ENCODE measurements at regions not wholly inside any gene's neighbourhood (a gene's known extent, or its start where the extent isn't known, plus 50 kb on each side); places are given as distances from the start of the nearest gene placed in this dataset.
"Not testable (repeated sequence)": the region's sequence is repeated elsewhere in the genome, so short reads cannot be mapped to it uniquely, and the experiment has no call there.

DNA sequence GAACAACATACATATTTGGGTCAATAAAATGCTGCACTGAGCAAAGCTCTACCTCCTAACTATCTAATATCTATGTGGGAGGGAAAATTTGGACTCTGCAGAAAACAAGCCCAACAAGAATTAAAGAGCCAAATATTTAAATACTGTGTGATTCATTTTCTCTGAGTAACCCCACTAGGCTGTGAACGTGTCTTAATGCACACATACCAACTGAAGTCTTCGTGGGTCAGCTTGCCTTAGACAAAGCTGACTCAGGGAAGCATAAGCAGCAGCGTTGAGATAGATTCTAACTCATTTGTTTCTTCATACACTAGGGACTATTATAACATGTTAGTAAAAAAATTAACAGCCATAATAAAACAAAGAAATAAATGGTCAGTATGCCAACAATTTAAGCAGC lies 114.3 kb downstream of the GJA1 start:
- no peak for DNase-seq

DNA sequence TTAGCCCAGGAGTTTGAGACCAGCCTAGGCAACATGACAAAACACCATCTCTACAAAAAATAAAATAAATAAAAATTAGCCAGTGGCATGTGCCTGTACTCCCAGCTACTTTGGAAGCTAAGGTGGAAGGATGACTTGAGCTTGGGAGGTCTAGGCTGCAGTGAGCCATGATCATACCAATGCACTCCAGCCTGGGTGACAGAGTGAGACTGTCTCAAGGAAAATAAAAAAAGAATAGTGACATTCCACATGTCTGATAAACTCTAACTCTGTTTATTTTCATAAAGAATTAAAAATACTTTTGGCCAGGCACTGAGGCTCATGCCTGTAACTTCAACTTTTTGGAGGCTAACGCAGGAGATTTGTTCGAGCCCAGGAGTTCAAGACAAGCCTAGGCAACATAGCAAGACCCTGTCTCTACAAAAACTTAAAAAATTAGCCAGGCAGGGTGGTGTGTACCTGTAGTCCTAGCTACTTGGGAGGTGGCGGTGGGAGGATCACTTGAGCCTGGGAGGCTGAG lies 115.1 kb downstream of the GJA1 start:
- no peak for DNase-seq

DNA sequence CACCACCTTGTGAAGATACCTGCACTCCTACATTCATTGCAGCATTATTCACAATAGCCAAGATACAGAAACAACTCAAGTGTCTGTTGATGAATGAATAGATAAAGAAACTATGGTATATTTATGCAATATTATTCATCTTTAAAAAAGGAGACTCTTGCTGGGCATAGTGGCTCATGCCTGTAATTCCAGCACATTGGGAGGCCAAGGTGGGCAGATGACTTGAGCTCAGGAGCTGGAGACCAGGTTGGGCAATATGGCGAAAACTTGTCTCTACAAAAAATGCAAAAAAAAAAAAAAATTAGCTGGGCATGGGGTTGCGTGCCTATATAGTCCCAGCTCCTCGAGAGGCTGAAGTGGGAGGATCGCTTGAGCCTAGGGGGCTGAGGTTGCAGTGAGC lies 119.8 kb downstream of the GJA1 start:
- DNase-seq: no peak

DNA sequence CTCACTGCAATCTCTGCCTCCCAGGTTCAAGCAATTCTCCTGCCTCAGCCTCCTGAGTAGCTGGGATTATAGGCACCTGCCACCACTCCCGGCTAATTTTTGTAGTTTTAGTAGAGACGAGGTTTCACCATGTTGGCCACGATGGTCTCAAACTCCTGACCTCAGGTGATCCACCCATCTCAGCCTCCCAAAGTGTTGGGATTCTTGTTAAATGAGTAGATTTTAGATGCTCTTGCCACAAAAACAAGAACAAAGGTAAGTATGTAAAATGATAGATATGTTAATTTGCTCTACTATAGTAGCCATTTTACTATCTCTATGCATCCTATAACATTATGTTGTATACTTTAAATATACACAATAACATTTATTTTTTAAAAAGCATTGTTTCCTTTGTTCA lies 120.7 kb downstream of the GJA1 start:
- not testable (repeated sequence) for DNase-seq

DNA sequence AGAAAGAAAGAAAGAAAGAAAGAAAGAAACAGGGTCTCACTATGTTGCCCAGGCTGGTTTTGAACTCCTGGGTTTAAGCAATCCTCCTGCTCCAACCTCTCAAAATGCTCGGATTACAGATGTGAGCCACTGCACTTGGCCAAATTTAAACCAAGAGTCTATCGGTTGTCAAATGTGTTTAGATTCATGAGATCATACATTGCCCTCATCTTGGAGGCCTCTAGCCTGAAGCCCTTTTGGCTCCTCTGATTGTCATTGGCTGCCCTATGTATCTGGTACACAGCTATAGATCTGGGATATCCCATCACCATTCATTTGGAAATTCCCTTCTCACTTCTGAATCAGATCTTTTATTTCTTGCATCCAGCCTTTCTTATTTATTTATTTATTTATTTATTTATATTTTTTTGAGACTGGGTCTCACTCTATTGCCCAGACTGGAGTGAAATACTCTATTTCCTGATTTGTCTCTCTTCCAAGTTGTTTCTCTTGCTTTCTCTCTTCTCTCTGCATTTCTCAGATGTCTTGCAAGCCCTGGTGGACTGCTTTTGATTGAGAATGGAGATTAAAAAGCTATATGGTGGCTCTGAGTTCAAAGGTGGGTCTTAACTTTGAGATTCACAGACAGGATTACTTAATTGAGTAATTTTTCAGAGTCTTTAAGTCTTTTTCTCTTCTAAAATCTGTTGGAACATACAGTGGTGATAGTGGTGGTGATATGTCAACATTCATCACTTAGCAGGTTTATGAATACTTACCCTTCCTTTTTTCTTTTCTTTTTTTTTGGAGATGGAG lies 121.9 kb downstream of the GJA1 start:
- no peak for DNase-seq

DNA sequence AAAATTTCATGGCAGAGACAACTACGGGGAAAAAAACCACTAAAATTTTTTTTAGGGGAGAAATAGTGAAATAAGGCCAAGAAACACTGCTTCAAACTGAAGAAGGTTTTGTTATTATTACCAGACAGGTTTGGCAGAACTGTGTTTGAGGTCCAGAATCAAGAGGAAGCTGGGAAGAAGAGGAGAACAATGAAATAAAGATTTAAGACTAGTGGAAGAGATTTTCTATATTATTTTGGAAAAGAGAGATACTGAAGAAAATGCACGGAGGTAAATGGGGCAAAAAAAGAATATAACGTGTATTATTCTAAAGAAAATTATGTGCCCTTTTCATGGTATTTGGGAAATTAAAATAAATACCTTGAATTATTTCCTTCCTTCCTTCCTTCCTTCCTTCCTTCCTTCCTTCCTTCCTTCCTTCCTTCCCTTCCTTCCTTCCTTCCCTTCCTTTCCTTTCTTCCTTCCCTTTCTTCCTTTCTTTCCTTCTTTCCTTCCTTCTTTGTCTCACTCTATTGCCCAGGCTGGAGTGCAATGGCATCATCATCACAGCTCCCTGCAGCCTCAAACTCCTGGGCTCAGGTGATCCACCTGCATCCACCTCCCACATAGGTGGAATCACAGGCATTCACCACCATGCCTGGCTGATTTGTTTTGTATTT lies 124.3 kb downstream of the GJA1 start:
- DNase-seq: no peak

DNA sequence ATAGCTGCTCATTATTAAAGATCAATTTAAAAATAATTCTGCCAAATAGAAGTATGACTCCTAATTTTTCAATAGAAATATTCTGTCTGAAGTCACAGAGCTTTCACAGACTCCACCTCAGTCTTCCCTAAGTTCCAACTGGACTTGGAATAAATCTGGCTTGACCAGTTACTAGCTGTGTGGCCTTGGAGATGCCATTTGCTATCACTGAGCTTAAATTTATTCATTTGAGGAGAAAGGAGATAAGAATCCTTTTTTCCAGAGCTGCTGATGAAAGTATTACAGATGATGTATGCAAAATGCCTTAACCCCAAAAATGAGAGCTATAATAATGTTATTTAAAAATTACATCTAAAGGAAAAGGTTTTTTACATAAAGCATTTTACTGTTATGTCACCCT lies 125.0 kb downstream of the GJA1 start:
- no peak for DNase-seq

DNA sequence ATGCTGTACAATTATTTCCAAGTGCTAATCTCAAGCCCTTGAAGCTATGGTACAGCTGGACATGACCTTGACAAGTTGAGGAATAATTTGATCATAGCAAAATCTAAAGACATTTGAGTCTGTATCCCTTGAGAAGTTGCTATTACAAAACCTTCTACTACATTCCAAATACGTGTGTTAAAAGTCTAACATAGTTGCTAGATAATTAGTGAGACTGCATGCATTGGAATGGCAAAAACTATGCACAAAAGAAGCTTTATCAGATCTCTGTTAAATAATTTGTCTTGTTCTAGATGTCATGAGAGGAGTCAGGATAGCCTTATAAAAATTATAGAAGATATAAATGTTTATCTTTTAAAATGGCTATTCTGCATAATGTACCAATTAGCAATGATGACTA lies 127.8 kb downstream of the GJA1 start:
- no peak for DNase-seq

DNA sequence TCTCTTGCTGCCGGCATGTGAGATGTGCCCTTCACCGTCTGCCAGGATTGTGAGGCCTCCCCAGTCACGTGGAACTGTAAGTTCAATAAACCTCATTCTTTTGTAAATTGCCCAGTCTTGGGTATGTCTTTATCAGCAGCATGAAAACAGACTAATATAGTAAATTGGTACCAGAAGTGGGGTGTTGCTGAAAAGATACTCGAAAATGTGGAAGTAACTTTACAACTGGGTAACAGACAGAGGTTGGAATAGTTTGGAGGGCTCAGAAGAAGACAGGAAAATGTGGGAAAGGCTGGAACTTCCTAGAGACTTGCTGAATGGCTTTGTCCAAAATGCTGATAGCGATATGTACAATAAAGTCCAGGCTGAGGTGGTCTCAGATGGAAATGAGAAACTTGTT lies 129.1 kb downstream of the GJA1 start:
- DNase-seq: not testable (repeated sequence)

DNA sequence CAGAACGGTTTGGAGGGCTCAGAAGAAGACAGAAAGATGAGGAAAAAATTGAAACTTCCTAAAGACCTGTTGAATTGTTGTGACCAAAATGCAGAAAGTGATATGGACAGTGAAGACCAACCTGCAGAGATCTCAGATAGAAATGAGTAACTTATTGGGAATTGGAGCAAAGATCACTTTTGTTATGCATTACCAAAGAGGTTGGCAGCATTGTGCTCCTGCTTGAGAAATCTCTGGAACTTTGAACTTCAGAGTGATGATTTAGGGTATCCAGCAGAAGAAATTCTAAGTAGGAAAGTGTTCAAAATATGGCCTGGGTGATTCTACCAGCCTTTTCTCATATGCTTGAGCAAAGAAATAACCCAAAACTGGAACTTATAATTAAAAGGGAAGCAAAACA lies 136.0 kb downstream of the GJA1 start:
- no peak for DNase-seq

DNA sequence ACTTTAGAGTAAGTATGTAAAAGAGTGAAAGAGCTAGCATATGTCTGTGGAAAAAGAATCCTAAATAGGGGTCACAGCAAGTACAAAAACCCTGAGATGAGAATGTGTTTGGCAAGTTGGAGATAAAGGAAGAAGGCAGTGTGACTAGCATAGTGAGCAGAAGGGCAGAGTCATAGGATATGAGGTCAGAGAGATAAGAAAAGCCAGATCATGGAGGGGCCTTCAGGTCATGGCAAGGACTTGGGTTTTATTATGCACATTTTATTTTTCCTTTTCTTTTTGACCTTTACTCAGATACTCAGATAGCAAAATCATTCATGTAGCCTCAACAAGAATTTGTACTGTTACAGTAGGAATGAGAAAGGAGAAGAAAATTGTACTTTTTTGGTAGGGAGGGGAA lies 138.0 kb downstream of the GJA1 start:
- no peak for DNase-seq

DNA sequence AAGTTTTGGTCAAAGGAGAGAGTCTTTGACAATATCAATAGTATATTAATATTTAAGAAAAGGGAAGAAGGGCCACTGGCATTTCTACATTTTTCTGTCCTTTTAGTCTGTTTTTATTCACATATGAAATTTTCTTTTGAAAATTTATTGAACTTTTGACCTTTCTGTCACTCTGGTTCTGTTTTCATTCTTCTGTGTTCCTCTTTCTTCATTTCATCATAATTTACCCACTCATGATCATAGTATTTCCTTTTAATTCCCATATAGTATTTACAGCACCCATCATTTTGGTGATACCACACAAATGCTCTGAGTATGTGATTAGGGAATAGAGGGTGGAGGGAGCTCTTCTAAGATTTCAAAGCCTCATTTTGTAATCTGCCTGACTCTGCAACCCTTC lies 142.8 kb downstream of the GJA1 start:
- DNase-seq: no peak

DNA sequence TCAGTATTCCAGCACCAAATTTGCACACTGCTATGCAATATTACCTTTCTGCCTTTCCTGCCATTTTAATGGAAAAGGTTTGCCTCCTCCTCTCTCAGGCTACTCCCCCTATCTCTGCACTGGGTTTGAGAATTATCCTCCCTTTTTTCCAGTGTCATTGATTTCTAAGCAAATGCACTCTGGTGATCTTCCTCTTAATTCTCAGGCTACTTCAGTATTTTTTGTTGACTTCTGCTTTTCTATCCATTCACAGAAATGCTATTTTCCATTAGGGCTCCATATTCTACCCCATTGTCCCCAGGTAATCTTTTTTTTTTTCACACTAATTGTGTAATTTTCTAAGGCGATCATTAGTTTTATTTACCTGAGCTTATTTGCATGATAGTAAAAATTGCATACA lies 144.0 kb downstream of the GJA1 start:
- no peak for DNase-seq

DNA sequence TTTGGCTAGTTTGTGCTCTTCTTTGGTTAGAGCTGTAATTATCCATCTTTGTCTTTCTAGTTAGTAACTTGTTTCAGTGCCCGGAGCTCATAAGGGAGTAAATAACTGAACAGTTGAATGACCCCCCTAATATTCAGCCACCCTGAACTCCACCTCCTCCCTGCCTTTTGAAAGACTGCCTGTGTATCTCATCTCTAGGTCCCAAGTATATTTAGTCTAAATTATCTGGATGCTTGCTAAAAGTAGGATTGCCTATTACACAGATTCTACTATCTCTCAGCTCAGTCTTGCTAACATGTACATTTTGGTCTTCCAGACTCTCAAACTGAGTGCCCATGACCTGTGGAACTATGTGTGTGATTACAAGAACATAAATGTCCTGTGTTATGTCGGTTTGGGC lies 145.9 kb downstream of the GJA1 start:
- no peak for DNase-seq

DNA sequence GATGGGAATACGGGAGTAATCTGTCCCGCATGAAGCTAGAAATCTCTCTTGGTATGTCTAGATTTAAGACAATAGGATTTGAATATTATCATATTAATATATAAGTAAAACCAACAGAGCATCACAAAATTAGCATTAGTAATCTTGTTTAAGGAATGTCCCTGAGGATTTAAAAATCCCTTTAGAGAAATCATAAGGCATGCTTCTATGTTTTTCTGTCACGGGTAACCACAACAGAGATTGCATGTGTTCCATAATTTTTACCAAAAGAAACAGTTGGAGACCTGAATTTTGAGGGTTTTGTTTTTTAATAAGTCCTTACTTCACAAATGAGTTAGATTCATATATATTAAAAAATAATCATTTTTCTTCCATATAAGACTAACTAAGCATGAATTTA lies 146.8 kb downstream of the GJA1 start:
- no peak for DNase-seq

DNA sequence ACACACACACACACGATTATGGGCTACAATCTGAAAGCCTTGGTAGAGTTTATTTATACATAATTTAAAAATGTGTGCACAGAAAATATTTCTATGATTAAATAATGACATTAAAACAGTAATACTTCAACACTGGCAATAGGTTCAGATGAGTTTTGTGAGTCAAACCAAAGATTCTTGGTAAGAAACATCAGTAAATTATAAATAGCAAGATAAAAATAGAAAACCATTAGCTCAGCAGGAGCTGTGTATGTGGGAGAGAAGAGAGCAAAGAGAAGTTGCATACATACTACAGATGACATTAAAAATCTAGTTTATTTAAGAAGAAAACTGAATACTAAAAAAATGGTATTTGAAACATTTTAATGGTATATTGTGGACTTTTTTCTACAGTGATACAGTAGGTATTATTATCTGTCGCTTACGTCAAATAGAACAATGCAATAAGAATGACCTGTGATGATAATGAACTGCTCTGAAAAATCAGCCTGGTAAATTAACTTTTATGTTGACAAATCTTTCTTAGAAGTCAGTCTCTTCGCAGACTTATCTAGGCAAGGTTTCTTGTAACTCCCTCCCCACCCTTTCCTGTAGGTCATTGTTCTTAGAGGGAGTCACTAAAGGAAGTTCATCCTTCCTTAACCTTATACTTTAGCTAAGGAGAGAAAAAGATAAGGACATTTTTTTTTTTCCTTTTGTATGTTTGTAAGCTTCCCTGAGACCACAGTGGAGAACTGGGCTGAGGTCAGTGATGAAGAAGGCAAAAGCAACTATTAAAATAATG lies 149.3 kb downstream of the GJA1 start:
- no peak for DNase-seq

DNA sequence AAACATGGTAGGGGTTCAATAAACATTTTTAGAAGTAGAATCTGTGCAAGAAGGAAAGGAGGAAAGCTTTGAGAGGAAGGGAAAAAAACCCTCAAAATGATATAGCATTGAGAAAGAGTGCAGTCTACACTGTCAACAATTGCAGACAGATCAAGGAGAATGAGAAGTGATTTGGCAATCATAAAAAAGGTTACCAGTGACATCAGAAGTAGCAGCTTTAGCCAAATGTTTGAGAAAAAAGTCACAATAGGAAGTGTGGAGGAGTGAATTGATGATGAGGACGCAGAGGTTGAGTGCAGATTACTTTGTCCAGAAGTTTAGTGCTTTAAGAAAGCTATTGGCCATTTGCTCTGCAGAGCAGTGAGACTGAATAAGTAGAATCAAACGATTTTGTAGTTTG lies 155.0 kb downstream of the GJA1 start:
- DNase-seq: no peak

DNA sequence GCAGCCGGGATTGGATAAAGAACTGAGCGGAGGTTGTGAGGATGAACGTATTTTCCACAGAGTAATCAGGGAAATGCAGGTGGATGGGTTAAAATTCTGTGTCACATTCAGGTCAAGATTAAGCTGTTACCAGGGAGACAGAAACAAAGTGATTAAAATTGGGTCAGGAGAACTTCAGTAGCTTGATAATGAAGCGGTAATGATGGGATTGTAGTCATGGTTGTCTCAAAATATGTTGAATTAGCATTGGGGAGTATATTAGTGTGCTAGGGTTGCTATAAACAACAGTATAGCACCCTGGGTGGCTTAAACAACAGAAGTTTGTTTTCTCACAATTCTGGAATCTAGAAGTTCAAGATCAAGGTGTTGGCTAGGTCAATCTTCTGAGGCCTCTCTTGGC lies 155.5 kb downstream of the GJA1 start:
- DNase-seq: no peak

DNA sequence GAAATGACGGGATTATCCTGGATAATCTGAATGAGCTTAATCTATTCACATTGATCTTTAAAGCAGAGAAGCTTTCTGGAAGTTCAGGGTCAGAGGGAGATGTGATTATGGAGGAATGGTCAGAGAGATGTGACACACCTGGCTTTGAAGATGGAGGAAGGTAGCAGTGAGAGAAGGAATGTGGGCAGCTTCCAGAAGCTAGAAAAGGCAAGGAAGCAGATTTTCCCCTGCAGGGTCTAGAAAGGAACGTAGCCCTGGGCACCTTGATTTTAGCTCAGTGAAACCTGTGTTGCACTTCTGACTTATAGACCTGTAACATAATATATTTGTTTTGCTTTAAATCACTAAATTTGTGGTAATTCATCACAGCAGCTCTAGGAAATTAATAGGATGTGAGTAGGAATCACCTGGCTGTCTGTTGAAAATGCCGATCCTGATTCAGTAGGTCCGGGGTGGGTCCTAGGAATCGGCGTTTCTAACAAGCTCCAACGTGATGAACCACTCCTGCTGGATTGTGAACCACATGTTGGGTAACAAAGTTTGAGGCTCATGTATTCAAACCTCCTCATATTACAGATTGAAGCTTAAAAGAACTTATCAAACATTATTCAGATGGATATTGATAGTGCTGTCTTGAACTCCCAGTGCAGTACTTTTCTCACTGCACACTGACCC lies 157.0 kb downstream of the GJA1 start:
- no peak for DNase-seq

DNA sequence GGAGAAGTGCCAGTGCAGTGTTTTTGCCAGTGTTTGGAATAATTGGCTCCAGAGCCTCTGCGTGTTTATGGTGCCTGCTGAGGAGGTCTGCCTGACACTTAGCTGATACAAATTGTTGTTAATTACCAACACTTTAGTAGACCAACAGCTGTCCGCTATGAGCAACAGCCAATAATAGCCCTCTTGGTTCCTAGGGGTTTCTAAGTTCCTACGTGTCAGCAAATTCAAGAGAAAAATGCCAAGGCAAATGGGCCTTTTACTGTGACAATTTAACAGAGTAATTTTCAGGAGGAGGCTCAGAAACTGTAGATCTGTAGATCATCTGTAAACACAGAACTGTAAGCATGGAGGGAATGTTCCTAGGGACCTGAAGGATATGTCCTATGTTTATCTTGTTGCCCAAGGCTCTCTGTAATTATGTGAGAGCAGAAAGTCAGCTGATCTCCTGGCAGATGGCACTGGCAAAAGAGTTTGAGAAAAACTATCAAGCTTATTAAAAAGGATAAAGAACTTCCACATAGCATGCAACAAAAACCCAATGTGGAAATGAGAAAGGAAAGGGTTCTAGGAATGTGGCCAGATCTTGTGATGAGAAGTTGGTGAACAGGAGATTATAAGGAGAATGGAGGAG lies 157.7 kb downstream of the GJA1 start:
- no peak for DNase-seq

DNA sequence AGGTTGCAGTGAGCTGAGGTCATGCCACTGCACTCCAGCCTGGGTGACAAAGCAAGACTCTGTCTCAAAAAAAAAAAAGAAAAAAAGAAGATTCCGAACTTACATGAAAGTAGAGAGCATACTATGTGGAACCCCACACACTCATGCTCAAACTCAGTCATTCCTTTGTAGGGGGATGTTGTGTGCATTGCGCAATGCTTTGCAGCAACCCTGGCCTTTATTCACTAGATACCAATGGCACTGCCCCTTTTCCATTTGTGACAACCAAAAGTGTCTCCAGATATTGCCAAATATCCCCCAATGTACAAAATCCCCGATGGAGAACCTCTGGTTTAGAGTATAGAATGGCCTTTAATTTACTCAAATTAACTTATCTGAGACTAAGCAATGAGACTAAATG lies 158.6 kb downstream of the GJA1 start:
- no peak for DNase-seq

DNA sequence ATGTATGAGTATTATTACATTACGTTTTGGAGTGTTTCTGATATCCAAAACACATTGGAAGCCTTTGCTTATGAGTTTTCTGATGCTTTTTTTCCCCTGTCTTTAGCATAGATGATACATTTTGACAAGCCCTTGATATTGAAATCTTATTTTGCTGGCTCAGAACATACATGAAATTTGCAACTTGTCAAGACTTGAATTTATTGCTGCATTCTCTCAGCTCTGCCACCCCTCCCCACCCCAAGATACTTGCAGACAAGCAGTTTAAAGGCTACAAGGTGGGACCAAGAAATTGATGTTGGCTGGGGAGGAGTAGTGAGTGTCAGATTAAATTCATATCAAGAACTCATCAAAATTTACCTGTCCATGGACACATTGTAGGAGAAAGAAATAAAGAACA lies 160.2 kb downstream of the GJA1 start:
- no peak for DNase-seq

DNA sequence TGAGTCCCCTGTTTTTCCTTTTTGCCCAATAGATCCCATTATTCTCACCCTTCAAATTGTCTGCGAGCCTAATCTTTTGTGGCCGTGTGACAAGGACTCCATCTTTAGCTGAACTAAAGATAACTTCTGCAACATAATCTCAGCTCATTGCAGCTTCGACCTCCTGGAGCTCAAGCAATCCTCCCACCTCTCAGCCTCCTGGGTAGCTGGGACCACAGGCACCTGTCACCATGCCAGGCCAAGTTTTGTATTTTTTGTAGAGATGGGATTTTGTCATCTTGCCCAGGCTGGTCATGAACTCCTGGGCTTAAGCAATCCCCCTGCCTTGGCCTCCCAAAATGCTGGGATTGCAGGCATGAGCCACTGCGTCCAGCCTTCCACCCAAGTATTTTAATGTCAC lies 161.0 kb downstream of the GJA1 start:
- DNase-seq: no peak
